HEK293 (cell line): ENCODE measurements at regions not wholly inside any gene's neighbourhood (a gene's known extent, or its start where the extent isn't known, plus 50 kb on each side); places are given as distances from the start of the nearest gene placed in this dataset.

Source experiments
- CTCF ChIA-PET: fragments of 350-600 bp; formaldehyde crosslinking; extraction: SDS; loops from one replicate; lab custom pipeline; 2021; ENCODE audit warnings: antibody characterized with exemption; lab: Yijun Ruan, JAX
- POLR2A ChIA-PET: fragments of 300-600 bp; formaldehyde crosslinking; extraction: SDS; loops from one replicate; lab custom pipeline; 2020; ENCODE audit warnings: antibody characterized with exemption, inconsistent platforms; lab: Yijun Ruan, JAX
- H3K27ac ChIP-seq: fragments of 200-500 bp; sonication (Bioruptor generic); 2 replicates; pipeline ENCODE4 v1.5.1; 2014; ENCODE audit warnings: low read depth, low read length, control low read depth, inconsistent platforms; ENCODE audit errors: extremely low read depth
- H3K36me3 ChIP-seq, 2 experiments: fragments of 200-500 bp in 1 of 2; sonication (Bioruptor generic) in 1 of 2; 1 replicate in 1 of 2; 2 replicates in 1 of 2; pipeline ENCODE4 v1.5.1; 2014 to 2017; ENCODE audit warnings: inconsistent platforms in 2 of 2, low read length in 2 of 2; ENCODE audit not compliant: control insufficient read depth in 2 of 2, insufficient read depth in 1 of 2
- H3K4me1 ChIP-seq: fragments of 200-500 bp; sonication (Bioruptor generic); 2 replicates; pipeline ENCODE4 v1.5.1; 2014; ENCODE audit warnings: mild to moderate bottlenecking, low read length, inconsistent platforms; ENCODE audit not compliant: control insufficient read depth, insufficient read depth
- H3K4me3 ChIP-seq: 2 replicates; pipeline ENCODE4 v1.5.1; 2011; ENCODE audit warnings: low read depth, mild to moderate bottlenecking, control low read depth, low read length, moderate library complexity
- H3K9me3 ChIP-seq: fragments of 200-500 bp; sonication (Bioruptor generic); 2 replicates; pipeline ENCODE4 v1.5.1; 2014; ENCODE audit warnings: low read depth, low read length, inconsistent platforms; ENCODE audit not compliant: control insufficient read depth, insufficient read depth
- EGR2 ChIP-seq: fragments of 450-650 bp; formaldehyde crosslinking; IDR thresholded peaks from 2 replicates; pipeline ENCODE4 v1.5.1; 2016; ENCODE audit warnings: low read depth, missing biosample characterization, missing genetic modification characterization
- FEZF1 ChIP-seq: fragments of 450-650 bp; formaldehyde crosslinking; IDR thresholded peaks from 2 replicates; pipeline ENCODE4 v1.5.1; 2016; ENCODE audit warnings: missing biosample characterization, missing genetic modification characterization
- HOXD13 ChIP-seq: sonication (generic); formaldehyde crosslinking; IDR thresholded peaks from 2 replicates; pipeline ENCODE4 v1.8.0; 2022; ENCODE audit warnings: missing genetic modification reagents, borderline replicate concordance
- KLF9 ChIP-seq: fragments of 450-650 bp; formaldehyde crosslinking; IDR thresholded peaks from 2 replicates; pipeline ENCODE4 v1.5.1; 2016; ENCODE audit warnings: missing biosample characterization, missing genetic modification characterization, low read depth
- OSR2 ChIP-seq: fragments of 450-650 bp; formaldehyde crosslinking; IDR thresholded peaks from 2 replicates; pipeline ENCODE4 v1.5.1; 2016; ENCODE audit warnings: missing biosample characterization, missing genetic modification characterization
- SCRT1 ChIP-seq: fragments of 450-650 bp; formaldehyde crosslinking; IDR thresholded peaks from 2 replicates; pipeline ENCODE4 v1.5.1; 2016; ENCODE audit warnings: missing biosample characterization, missing genetic modification characterization, borderline replicate concordance
- TRIM28 ChIP-seq: IDR thresholded peaks from 2 replicates; pipeline ENCODE4 v1.6.1; 2011; ENCODE audit warnings: low read length, control low read depth, borderline replicate concordance
- ZBTB48 ChIP-seq: fragments of 450-650 bp; formaldehyde crosslinking; IDR thresholded peaks from 2 replicates; pipeline ENCODE4 v1.5.1; 2016; ENCODE audit warnings: missing biosample characterization, missing genetic modification characterization
- ZNF155 ChIP-seq: fragments of 450-650 bp; formaldehyde crosslinking; IDR thresholded peaks from 2 replicates; pipeline ENCODE4 v1.5.1; 2016; ENCODE audit warnings: missing biosample characterization, missing genetic modification characterization
- ZNF157 ChIP-seq: fragments of 450-650 bp; formaldehyde crosslinking; IDR thresholded peaks from 2 replicates; pipeline ENCODE4 v1.5.1; 2016; ENCODE audit warnings: missing biosample characterization, missing genetic modification characterization
- ZNF214 ChIP-seq: fragments of 450-650 bp; formaldehyde crosslinking; IDR thresholded peaks from 2 replicates; pipeline ENCODE4 v1.5.1; 2017; ENCODE audit warnings: missing biosample characterization, mild to moderate bottlenecking, missing genetic modification characterization, borderline replicate concordance
- ZNF23 ChIP-seq: fragments of 450-650 bp; formaldehyde crosslinking; IDR thresholded peaks from 2 replicates; pipeline ENCODE4 v1.5.1; 2016; ENCODE audit warnings: missing biosample characterization, missing genetic modification characterization, borderline replicate concordance
- ZNF311 ChIP-seq: fragments of 450-650 bp; formaldehyde crosslinking; IDR thresholded peaks from 2 replicates; pipeline ENCODE4 v1.5.1; 2017; ENCODE audit warnings: missing biosample characterization, missing genetic modification characterization, borderline replicate concordance
- ZNF416 ChIP-seq: fragments of 450-650 bp; formaldehyde crosslinking; IDR thresholded peaks from 2 replicates; pipeline ENCODE4 v1.5.1; 2016; ENCODE audit warnings: missing biosample characterization, missing genetic modification characterization
- ZNF48 ChIP-seq: fragments of 450-650 bp; formaldehyde crosslinking; IDR thresholded peaks from 2 replicates; pipeline ENCODE4 v1.5.1; 2016; ENCODE audit warnings: missing biosample characterization, missing genetic modification characterization
- ZNF530 ChIP-seq: fragments of 450-650 bp; formaldehyde crosslinking; IDR thresholded peaks from 2 replicates; pipeline ENCODE4 v1.5.1; 2016; ENCODE audit warnings: low read depth, missing biosample characterization, missing genetic modification characterization
- ZNF701 ChIP-seq: fragments of 450-650 bp; formaldehyde crosslinking; IDR thresholded peaks from 2 replicates; pipeline ENCODE4 v1.5.1; 2016; ENCODE audit warnings: missing biosample characterization, missing genetic modification characterization
- ZNF785 ChIP-seq: fragments of 450-650 bp; formaldehyde crosslinking; IDR thresholded peaks from 2 replicates; pipeline ENCODE4 v1.5.1; 2016; ENCODE audit warnings: missing biosample characterization, missing genetic modification characterization
- TF ChIP-seq, protein P1 (sequence below): fragments of 450-650 bp; IDR thresholded peaks from 2 replicates; pipeline ENCODE4 v1.5.1; 2018; ENCODE audit warnings: missing biosample characterization, mild to moderate bottlenecking, missing genetic modification characterization
- TF ChIP-seq, protein P2 (sequence below): IDR thresholded peaks from 2 replicates; pipeline ENCODE4 v1.6.1; 2011; ENCODE audit warnings: mild to moderate bottlenecking, low read depth, low read length, borderline replicate concordance
- TF ChIP-seq, protein P3 (sequence below): sonication (generic); formaldehyde crosslinking; IDR thresholded peaks from 2 replicates; pipeline ENCODE4 v1.8.1; 2022; ENCODE audit warnings: mild to moderate bottlenecking, moderate library complexity, missing genetic modification reagents
- TF ChIP-seq, protein P4 (sequence below): fragments of 450-650 bp; formaldehyde crosslinking; IDR thresholded peaks from 2 replicates; pipeline ENCODE4 v1.5.1; 2016; ENCODE audit warnings: missing biosample characterization, missing genetic modification characterization
- TF ChIP-seq, protein P5 (sequence below): fragments of 450-650 bp; formaldehyde crosslinking; IDR thresholded peaks from 2 replicates; pipeline ENCODE4 v1.5.1; 2016; ENCODE audit warnings: missing biosample characterization, missing genetic modification characterization
- TF ChIP-seq, protein P6 (sequence below): fragments of 450-650 bp; formaldehyde crosslinking; IDR thresholded peaks from 2 replicates; pipeline ENCODE4 v1.5.1; 2016; ENCODE audit warnings: missing biosample characterization, missing genetic modification characterization

DNA sequence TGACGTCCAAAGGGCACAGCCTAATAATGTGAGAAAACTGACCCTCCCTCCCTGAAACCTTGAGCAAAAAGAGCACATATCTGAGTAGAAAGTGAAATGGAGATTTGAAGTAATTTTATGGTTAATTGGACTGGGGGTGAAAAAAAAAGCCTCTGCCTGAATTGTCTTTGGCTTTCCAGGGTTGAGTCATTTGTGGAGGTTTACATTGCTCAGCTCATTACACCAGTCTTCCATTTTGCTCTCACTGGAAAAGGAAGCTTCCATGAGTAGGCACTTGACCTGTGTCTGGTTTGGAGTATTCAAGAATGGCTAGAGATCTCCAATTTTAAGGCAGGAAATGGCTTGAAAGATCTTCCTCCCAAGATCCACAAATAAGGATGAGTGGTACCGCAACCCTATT is 273.9 kb downstream of the PDCD6IP start:
- POLR2A ChIA-PET, result no interaction called here
- TF ChIP-seq TRIM28 (no peak), ZNF311 (tag by site-specific recombination) (no peak), ZBTB48 (tag by site-specific recombination) (no peak), ZNF157 (tag by site-specific recombination) (no peak), OSR2 (tag by site-specific recombination) (no peak), ZNF785 (tag by site-specific recombination) (no peak)
- Histone ChIP-seq H3K4me3 (no peak overlapping the region), H3K4me1 (no peaks in the 10 kb centered on the region), H3K27ac (no peak overlapping the region), H3K36me3 (no peaks in the 10 kb centered on the region), H3K9me3 (no peaks in the 10 kb centered on the region)
- CTCF ChIA-PET, result no interaction called here

DNA sequence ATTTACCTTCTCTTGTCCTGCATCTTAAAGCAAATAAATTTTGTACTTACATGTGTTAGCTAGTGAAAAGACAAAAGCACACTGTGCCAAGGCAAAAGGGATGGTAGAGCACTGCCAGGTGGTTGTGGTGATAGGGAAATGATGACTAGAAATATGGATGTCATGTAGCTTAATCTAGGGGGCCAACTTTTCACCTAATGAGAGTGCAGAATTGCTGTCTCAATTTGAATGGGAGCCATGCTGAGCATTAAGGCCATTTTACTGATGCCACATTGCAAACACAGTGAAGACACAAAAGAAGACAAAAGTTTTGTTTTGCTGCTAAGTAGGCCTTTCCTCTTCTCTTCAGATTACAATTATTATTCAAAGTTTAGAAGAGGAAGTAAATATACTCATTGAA is 274.7 kb downstream of the PDCD6IP start:
- POLR2A ChIA-PET, result no interaction called here
- H3K27ac ChIP-seq, result no peak overlapping the region
- TF ChIP-seq, protein P1, sequence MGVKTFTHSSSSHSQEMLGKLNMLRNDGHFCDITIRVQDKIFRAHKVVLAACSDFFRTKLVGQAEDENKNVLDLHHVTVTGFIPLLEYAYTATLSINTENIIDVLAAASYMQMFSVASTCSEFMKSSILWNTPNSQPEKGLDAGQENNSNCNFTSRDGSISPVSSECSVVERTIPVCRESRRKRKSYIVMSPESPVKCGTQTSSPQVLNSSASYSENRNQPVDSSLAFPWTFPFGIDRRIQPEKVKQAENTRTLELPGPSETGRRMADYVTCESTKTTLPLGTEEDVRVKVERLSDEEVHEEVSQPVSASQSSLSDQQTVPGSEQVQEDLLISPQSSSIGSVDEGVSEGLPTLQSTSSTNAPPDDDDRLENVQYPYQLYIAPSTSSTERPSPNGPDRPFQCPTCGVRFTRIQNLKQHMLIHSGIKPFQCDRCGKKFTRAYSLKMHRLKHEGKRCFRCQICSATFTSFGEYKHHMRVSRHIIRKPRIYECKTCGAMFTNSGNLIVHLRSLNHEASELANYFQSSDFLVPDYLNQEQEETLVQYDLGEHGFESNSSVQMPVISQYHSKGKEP (tag by site-specific recombination), result no peak
- TF ChIP-seq ZNF530 (tag by site-specific recombination), result no peak
- no peak for TF ChIP-seq ZNF48 (tag by site-specific recombination)
- no peak for TF ChIP-seq FEZF1 (tag by site-specific recombination)
- TF ChIP-seq, protein P2, sequence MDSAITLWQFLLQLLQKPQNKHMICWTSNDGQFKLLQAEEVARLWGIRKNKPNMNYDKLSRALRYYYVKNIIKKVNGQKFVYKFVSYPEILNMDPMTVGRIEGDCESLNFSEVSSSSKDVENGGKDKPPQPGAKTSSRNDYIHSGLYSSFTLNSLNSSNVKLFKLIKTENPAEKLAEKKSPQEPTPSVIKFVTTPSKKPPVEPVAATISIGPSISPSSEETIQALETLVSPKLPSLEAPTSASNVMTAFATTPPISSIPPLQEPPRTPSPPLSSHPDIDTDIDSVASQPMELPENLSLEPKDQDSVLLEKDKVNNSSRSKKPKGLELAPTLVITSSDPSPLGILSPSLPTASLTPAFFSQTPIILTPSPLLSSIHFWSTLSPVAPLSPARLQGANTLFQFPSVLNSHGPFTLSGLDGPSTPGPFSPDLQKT, result no peak
- TF ChIP-seq, protein P3, sequence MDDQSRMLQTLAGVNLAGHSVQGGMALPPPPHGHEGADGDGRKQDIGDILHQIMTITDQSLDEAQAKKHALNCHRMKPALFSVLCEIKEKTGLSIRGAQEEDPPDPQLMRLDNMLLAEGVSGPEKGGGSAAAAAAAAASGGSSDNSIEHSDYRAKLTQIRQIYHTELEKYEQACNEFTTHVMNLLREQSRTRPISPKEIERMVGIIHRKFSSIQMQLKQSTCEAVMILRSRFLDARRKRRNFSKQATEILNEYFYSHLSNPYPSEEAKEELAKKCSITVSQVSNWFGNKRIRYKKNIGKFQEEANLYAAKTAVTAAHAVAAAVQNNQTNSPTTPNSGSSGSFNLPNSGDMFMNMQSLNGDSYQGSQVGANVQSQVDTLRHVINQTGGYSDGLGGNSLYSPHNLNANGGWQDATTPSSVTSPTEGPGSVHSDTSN (CRISPR knock-in tag), result no peak
- TF ChIP-seq SCRT1 (tag by site-specific recombination), result no peak
- TF ChIP-seq ZNF701 (tag by site-specific recombination), result no peak
- no peak for TF ChIP-seq KLF9 (tag by site-specific recombination)
- no peak for TF ChIP-seq ZNF416 (tag by site-specific recombination)
- no peak for TF ChIP-seq ZNF311 (tag by site-specific recombination)
- TF ChIP-seq, protein P4, sequence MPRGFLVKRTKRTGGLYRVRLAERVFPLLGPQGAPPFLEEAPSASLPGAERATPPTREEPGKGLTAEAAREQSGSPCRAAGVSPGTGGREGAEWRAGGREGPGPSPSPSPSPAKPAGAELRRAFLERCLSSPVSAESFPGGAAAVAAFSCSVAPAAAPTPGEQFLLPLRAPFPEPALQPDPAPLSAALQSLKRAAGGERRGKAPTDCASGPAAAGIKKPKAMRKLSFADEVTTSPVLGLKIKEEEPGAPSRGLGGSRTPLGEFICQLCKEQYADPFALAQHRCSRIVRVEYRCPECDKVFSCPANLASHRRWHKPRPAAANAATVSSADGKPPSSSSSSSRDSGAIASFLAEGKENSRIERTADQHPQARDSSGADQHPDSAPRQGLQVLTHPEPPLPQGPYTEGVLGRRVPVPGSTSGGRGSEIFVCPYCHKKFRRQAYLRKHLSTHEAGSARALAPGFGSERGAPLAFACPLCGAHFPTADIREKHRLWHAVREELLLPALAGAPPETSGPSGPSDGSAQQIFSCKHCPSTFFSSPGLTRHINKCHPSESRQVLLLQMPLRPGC, result no peak
- no peak for TF ChIP-seq ZNF155
- TF ChIP-seq ZNF23 (tag by site-specific recombination), result no peak
- TF ChIP-seq HOXD13 (CRISPR knock-in tag), result no peak
- no peak for TF ChIP-seq ZNF214 (tag by site-specific recombination)
- TF ChIP-seq, protein P5, sequence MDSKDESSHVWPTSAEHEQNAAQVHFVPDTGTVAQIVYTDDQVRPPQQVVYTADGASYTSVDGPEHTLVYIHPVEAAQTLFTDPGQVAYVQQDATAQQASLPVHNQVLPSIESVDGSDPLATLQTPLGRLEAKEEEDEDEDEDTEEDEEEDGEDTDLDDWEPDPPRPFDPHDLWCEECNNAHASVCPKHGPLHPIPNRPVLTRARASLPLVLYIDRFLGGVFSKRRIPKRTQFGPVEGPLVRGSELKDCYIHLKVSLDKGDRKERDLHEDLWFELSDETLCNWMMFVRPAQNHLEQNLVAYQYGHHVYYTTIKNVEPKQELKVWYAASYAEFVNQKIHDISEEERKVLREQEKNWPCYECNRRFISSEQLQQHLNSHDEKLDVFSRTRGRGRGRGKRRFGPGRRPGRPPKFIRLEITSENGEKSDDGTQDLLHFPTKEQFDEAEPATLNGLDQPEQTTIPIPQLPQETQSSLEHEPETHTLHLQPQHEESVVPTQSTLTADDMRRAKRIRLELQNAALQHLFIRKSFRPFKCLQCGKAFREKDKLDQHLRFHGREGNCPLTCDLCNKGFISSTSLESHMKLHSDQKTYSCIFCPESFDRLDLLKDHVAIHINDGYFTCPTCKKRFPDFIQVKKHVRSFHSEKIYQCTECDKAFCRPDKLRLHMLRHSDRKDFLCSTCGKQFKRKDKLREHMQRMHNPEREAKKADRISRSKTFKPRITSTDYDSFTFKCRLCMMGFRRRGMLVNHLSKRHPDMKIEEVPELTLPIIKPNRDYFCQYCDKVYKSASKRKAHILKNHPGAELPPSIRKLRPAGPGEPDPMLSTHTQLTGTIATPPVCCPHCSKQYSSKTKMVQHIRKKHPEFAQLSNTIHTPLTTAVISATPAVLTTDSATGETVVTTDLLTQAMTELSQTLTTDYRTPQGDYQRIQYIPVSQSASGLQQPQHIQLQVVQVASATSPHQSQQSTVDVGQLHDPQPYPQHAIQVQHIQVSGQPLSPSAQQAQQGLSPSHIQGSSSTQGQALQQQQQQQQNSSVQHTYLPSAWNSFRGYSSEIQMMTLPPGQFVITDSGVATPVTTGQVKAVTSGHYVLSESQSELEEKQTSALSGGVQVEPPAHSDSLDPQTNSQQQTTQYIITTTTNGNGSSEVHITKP (tag by site-specific recombination), result no peak
- TF ChIP-seq, protein P6, sequence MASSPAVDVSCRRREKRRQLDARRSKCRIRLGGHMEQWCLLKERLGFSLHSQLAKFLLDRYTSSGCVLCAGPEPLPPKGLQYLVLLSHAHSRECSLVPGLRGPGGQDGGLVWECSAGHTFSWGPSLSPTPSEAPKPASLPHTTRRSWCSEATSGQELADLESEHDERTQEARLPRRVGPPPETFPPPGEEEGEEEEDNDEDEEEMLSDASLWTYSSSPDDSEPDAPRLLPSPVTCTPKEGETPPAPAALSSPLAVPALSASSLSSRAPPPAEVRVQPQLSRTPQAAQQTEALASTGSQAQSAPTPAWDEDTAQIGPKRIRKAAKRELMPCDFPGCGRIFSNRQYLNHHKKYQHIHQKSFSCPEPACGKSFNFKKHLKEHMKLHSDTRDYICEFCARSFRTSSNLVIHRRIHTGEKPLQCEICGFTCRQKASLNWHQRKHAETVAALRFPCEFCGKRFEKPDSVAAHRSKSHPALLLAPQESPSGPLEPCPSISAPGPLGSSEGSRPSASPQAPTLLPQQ (tag by site-specific recombination), result no peak
- TF ChIP-seq EGR2 (tag by site-specific recombination), result no peak
- no peaks in the 10 kb centered on the region for H3K4me1 ChIP-seq
- no peak overlapping the region for H3K4me3 ChIP-seq
- H3K9me3 ChIP-seq, result no peaks in the 10 kb centered on the region
- no peaks in the 10 kb centered on the region for H3K36me3 ChIP-seq
- CTCF ChIA-PET, result no interaction called here
